Body of pancreas (tissue), 4 donors: ENCODE measurements at regions not wholly inside any gene's neighbourhood (a gene's known extent, or its start where the extent isn't known, plus 50 kb on each side); places are given as distances from the start of the nearest gene placed in this dataset.

Source experiments
- POLR2A ChIP-seq, 3 donors: fragments of 450-650 bp; IDR thresholded peaks; one replicate each; pipeline ENCODE4 v1.6.1; 2016; ENCODE audit warnings: antibody characterized with exemption in 3 of 3, mild to moderate bottlenecking in 2 of 3
- TF ChIP-seq, protein P1 (sequence below), 7 experiments: fragments of 450-650 bp in 4 of 7; fragments of 200-600 bp in 3 of 7; sonication (generic) in 3 of 7; IDR thresholded peaks; one replicate each; pipeline ENCODE4 v1.5.1; 2016 to 2019; ENCODE audit warnings: antibody characterized with exemption in 7 of 7

DNA sequence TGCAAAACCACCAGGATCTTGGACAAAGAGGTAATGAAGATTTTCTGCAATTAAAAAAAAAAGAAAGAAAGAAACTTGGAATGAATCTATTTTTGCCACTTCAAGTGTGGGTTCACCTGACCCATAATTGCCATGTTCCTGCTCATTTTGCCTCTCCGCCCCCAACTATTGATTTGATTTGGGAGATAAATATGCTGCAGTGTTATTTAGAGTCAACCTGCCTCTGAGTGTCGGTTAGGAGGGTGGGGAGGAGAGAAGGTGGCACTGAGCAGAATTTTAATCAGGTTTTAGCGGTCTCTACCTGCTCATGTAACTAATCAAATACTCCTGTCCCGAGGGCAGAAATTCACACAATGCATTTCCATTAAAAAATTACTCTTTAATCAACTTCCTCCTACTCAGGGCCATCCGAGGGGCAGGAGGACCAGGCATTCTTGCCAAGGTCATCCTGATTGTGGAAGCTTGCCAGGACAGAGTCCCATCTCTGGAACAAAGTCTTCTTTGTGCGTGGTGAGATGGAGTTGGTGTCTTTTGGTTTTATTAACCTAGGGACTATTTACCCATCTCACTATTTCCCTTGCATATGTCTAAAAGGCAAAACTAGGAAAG lies 300.1 kb downstream of the CDH26 start:
- TF ChIP-seq, protein P1, sequence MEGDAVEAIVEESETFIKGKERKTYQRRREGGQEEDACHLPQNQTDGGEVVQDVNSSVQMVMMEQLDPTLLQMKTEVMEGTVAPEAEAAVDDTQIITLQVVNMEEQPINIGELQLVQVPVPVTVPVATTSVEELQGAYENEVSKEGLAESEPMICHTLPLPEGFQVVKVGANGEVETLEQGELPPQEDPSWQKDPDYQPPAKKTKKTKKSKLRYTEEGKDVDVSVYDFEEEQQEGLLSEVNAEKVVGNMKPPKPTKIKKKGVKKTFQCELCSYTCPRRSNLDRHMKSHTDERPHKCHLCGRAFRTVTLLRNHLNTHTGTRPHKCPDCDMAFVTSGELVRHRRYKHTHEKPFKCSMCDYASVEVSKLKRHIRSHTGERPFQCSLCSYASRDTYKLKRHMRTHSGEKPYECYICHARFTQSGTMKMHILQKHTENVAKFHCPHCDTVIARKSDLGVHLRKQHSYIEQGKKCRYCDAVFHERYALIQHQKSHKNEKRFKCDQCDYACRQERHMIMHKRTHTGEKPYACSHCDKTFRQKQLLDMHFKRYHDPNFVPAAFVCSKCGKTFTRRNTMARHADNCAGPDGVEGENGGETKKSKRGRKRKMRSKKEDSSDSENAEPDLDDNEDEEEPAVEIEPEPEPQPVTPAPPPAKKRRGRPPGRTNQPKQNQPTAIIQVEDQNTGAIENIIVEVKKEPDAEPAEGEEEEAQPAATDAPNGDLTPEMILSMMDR (IDR thresholded peaks at IDR 0.05) = no peak
- TF ChIP-seq POLR2A (IDR thresholded peaks at IDR 0.05) = no peak
